DND-41 (cell line): ENCODE measurements at regions not wholly inside any gene's neighbourhood (a gene's known extent, or its start where the extent isn't known, plus 50 kb on each side); places are given as distances from the start of the nearest gene placed in this dataset.

ENCODE experiments used
- ATAC-seq: fragments of 200-7000 bp; cut with Tn5 transposase; 3 replicates; pipeline ENCODE4 v1.9.1; 2021; ENCODE audit warnings: low read depth; ENCODE audit not compliant: insufficient read depth
- DNase-seq: peaks from one replicate; pipeline ENCODE4 v3.0.0-alpha.2; 2020
- H2AFZ ChIP-seq: 2 replicates; pipeline ENCODE4 v1.6.0; 2012; ENCODE audit warnings: low read depth, low read length
- H3K27ac ChIP-seq: 2 replicates; pipeline ENCODE4 v1.5.1; 2012; ENCODE audit warnings: low read length, inconsistent platforms
- H3K27me3 ChIP-seq: fragments of 200-600 bp; sonication (generic); 2 replicates; pipeline ENCODE4 v1.6.0; 2012; ENCODE audit warnings: low read length, mild to moderate bottlenecking, inconsistent platforms; ENCODE audit not compliant: insufficient read depth, poor library complexity
- H3K36me3 ChIP-seq: 2 replicates; pipeline ENCODE4 v1.5.1; 2012; ENCODE audit warnings: low read length, inconsistent platforms; ENCODE audit not compliant: insufficient read depth
- H3K4me1 ChIP-seq: 2 replicates; pipeline ENCODE4 v1.5.1; 2012; ENCODE audit warnings: mild to moderate bottlenecking, low read length; ENCODE audit not compliant: insufficient read depth
- H3K4me2 ChIP-seq: 2 replicates; pipeline ENCODE4 v1.6.0; 2012; ENCODE audit warnings: mild to moderate bottlenecking, moderate library complexity, low read length, inconsistent platforms; ENCODE audit not compliant: insufficient read depth
- H3K4me3 ChIP-seq, 2 experiments: fragments of 200-600 bp in 1 of 2; shearing (Covaris generic) in 1 of 2; 2 replicates each; pipeline ENCODE4 v1.5.1; 2012 to 2016; ENCODE audit warnings: inconsistent platforms in 2 of 2, low read length in 2 of 2, mild to moderate bottlenecking in 2 of 2, low read depth in 1 of 2, moderate library complexity in 1 of 2
- H3K79me2 ChIP-seq: 2 replicates; pipeline ENCODE4 v1.6.0; 2012; ENCODE audit warnings: low read length, inconsistent platforms; ENCODE audit not compliant: insufficient read depth
- H3K9ac ChIP-seq: 2 replicates; pipeline ENCODE4 v1.6.0; 2012; ENCODE audit warnings: low read depth, mild to moderate bottlenecking, inconsistent platforms, low read length, moderate library complexity
- H3K9me3 ChIP-seq: 2 replicates; pipeline ENCODE4 v1.5.1; 2012; ENCODE audit warnings: low read length, moderate library complexity, mild to moderate bottlenecking, inconsistent platforms; ENCODE audit not compliant: insufficient read depth, severe bottlenecking
- H4K20me1 ChIP-seq: 2 replicates; pipeline ENCODE4 v1.6.0; 2012; ENCODE audit warnings: low read length; ENCODE audit not compliant: insufficient read depth
- CTCF ChIP-seq: IDR thresholded peaks from 2 replicates; pipeline ENCODE4 v1.5.1; 2012; ENCODE audit warnings: borderline replicate concordance, low read length, moderate library complexity, mild to moderate bottlenecking; ENCODE audit not compliant: poor library complexity, severe bottlenecking; ENCODE audit errors: extremely low read depth
- EZH2 ChIP-seq: IDR thresholded peaks from 3 replicates; pipeline ENCODE4 v1.6.1; 2012; ENCODE audit warnings: borderline replicate concordance, low read depth, mild to moderate bottlenecking, moderate library complexity, low read length, inconsistent platforms; ENCODE audit not compliant: severe bottlenecking

GRCh38 chr1:94592571-94592920 lies 51.0 kb upstream of the F3 start:
- Histone ChIP-seq H3K27ac (no peak overlapping the region), H3K9me3 (no peaks in the 10 kb centered on the region), H3K4me2 (no peak overlapping the region), H4K20me1 (no peaks in the 10 kb centered on the region), H3K27me3 (no peaks in the 10 kb centered on the region), H3K79me2 (no peaks in the 10 kb centered on the region), H3K36me3 (no peaks in the 10 kb centered on the region), H3K4me1 (no peaks in the 10 kb centered on the region), H3K9ac (no peak overlapping the region), H2AFZ (no peak overlapping the region), H3K4me3 (no peak overlapping the region)
- TF ChIP-seq EZH2 (no peak), CTCF (no peak)
- ATAC-seq = 0 out of 3 replicates have a peak, but pooled peaks have one; percentile 17
- DNase-seq = no peak

GRCh38 chr1:94591823-94592570 lies 50.4 kb upstream of the F3 start:
- H3K4me1 ChIP-seq = no peaks in the 10 kb centered on the region
- H3K9ac ChIP-seq = no peak overlapping the region
- H3K9me3 ChIP-seq = no peaks in the 10 kb centered on the region
- TF ChIP-seq CTCF (no peak), EZH2 (no peak)
- DNase-seq (no peak), ATAC-seq (no peak)
- H3K4me2 ChIP-seq = no peak overlapping the region
- H3K79me2 ChIP-seq = no peaks in the 10 kb centered on the region
- H4K20me1 ChIP-seq = no peaks in the 10 kb centered on the region
- no peaks in the 10 kb centered on the region for H3K36me3 ChIP-seq
- H3K27me3 ChIP-seq = no peaks in the 10 kb centered on the region
- no peak overlapping the region for H3K4me3 ChIP-seq
- no peak overlapping the region for H3K27ac ChIP-seq
- H2AFZ ChIP-seq = no peak overlapping the region
